ENCODE measurements at regions not wholly inside any gene's neighbourhood (a gene's known extent, or its start where the extent isn't known, plus 50 kb on each side); places are given as distances from the start of the nearest gene placed in this dataset.
A peak's percentile ranks its signal among the peaks of the same experiment; 100 is the strongest.
"Not testable (repeated sequence)": the region's sequence is repeated elsewhere in the genome, so short reads cannot be mapped to it uniquely, and the experiment has no call there.

- H3K27ac ChIP-seq (ENCODE audit: low read depth, low read length); H3K9ac ChIP-seq (ENCODE audit: low read depth, low read length); H3K36me3 ChIP-seq (ENCODE audit: control insufficient read depth, insufficient read depth, low read length): not testable (repeated sequence)
Measured at GRCh38 chr10:30549134-30549687, 80.3 kb downstream of the LYZL2 start.

GRCh38 chr10:30546511-30546910 lies 83.0 kb downstream of the LYZL2 start:
- peaks cover 7% of the 10 kb centered on the region; the same call in 1 of the 2 replicates for H3K4me1 ChIP-seq (ENCODE audit: control insufficient read depth, insufficient read depth, low read length)
- H3K4me3 ChIP-seq (ENCODE audit: low read depth, low read length) = no peak overlapping the region
- H3K27ac ChIP-seq (ENCODE audit: low read depth, low read length) = no peak overlapping the region
- no peaks in the 10 kb centered on the region for H3K9me3 ChIP-seq (ENCODE audit: control insufficient read depth, insufficient read depth, low read length)
- no peaks in the 10 kb centered on the region for H3K27me3 ChIP-seq (ENCODE audit: control insufficient read depth, insufficient read depth, low read length)
- H3K36me3 ChIP-seq (ENCODE audit: control insufficient read depth, insufficient read depth, low read length) = no peaks in the 10 kb centered on the region
- H3K9ac ChIP-seq (ENCODE audit: low read depth, low read length) = no peak overlapping the region

More at GRCh38 chr10:30549134-30549687, 80.3 kb downstream of the LYZL2 start:
- H3K4me3 ChIP-seq (ENCODE audit: low read depth, low read length); H3K9me3 ChIP-seq (ENCODE audit: control insufficient read depth, insufficient read depth, low read length); H3K27me3 ChIP-seq (ENCODE audit: control insufficient read depth, insufficient read depth, low read length): not testable (repeated sequence)
- peaks cover 22% of the 10 kb centered on the region for H3K4me1 ChIP-seq (ENCODE audit: control insufficient read depth, insufficient read depth, low read length)

- Histone ChIP-seq H3K27ac (ENCODE audit: low read depth, low read length) (no peak overlapping the region), H3K36me3 (ENCODE audit: control insufficient read depth, insufficient read depth, low read length) (no peaks in the 10 kb centered on the region), H3K9ac (ENCODE audit: low read depth, low read length) (no peak overlapping the region), H3K27me3 (ENCODE audit: control insufficient read depth, insufficient read depth, low read length) (no peaks in the 10 kb centered on the region), H3K9me3 (ENCODE audit: control insufficient read depth, insufficient read depth, low read length) (no peaks in the 10 kb centered on the region), H3K4me3 (ENCODE audit: low read depth, low read length) (no peak overlapping the region), H3K4me1 (ENCODE audit: control insufficient read depth, insufficient read depth, low read length) (peaks cover 14% of the 10 kb centered on the region; the same call in 1 of the 2 replicates)
Measured at GRCh38 chr10:30542895-30543288, 86.7 kb downstream of the LYZL2 start.

- Histone ChIP-seq H3K27ac (ENCODE audit: low read depth, low read length) (no peak overlapping the region), H3K4me3 (ENCODE audit: low read depth, low read length) (no peak overlapping the region)
Measured at GRCh38 chr10:30542001-30542894, 87.3 kb downstream of the LYZL2 start.

GRCh38 chr10:30540276-30540675 lies 89.3 kb downstream of the LYZL2 start:
- no peak overlapping the region for H3K27ac ChIP-seq (ENCODE audit: low read depth, low read length)
- no peak overlapping the region for H3K4me3 ChIP-seq (ENCODE audit: low read depth, low read length)
- H3K9ac ChIP-seq (ENCODE audit: low read depth, low read length) = no peak overlapping the region
- H3K27me3 ChIP-seq (ENCODE audit: control insufficient read depth, insufficient read depth, low read length) = no peaks in the 10 kb centered on the region
- no peaks in the 10 kb centered on the region for H3K36me3 ChIP-seq (ENCODE audit: control insufficient read depth, insufficient read depth, low read length)
- no peaks in the 10 kb centered on the region for H3K9me3 ChIP-seq (ENCODE audit: control insufficient read depth, insufficient read depth, low read length)
- peaks cover 14% of the 10 kb centered on the region; the same call in 1 of the 2 replicates for H3K4me1 ChIP-seq (ENCODE audit: control insufficient read depth, insufficient read depth, low read length)

More at GRCh38 chr10:30542001-30542894, 87.3 kb downstream of the LYZL2 start:
- no peak overlapping the region for H3K9ac ChIP-seq (ENCODE audit: low read depth, low read length)
- no peaks in the 10 kb centered on the region for H3K36me3 ChIP-seq (ENCODE audit: control insufficient read depth, insufficient read depth, low read length)
- H3K27me3 ChIP-seq (ENCODE audit: control insufficient read depth, insufficient read depth, low read length) = no peaks in the 10 kb centered on the region
- H3K9me3 ChIP-seq (ENCODE audit: control insufficient read depth, insufficient read depth, low read length) = no peaks in the 10 kb centered on the region
- peaks cover 14% of the 10 kb centered on the region; the same call in 1 of the 2 replicates for H3K4me1 ChIP-seq (ENCODE audit: control insufficient read depth, insufficient read depth, low read length)

- Histone ChIP-seq H3K4me1 (ENCODE audit: control insufficient read depth, insufficient read depth, low read length) (peaks cover 20% of the 10 kb centered on the region; the same call in 1 of the 2 replicates), H3K4me3 (ENCODE audit: low read depth, low read length) (no peak overlapping the region), H3K9ac (ENCODE audit: low read depth, low read length) (no peak overlapping the region), H3K9me3 (ENCODE audit: control insufficient read depth, insufficient read depth, low read length) (no peaks in the 10 kb centered on the region), H3K36me3 (ENCODE audit: control insufficient read depth, insufficient read depth, low read length) (no peaks in the 10 kb centered on the region), H3K27me3 (ENCODE audit: control insufficient read depth, insufficient read depth, low read length) (no peaks in the 10 kb centered on the region), H3K27ac (ENCODE audit: low read depth, low read length) (peak overlapping the region; percentile 69)
Measured at GRCh38 chr10:30538086-30538485, 91.5 kb downstream of the LYZL2 start.

- no peak overlapping the region for H3K9ac ChIP-seq (ENCODE audit: low read depth, low read length)
- H3K4me3 ChIP-seq (ENCODE audit: low read depth, low read length) = no peak overlapping the region
- H3K36me3 ChIP-seq (ENCODE audit: control insufficient read depth, insufficient read depth, low read length) = no peaks in the 10 kb centered on the region
- peaks cover 20% of the 10 kb centered on the region; the same call in 1 of the 2 replicates for H3K4me1 ChIP-seq (ENCODE audit: control insufficient read depth, insufficient read depth, low read length)
- peak overlapping the region; percentile 66 for H3K27ac ChIP-seq (ENCODE audit: low read depth, low read length)
- no peaks in the 10 kb centered on the region for H3K27me3 ChIP-seq (ENCODE audit: control insufficient read depth, insufficient read depth, low read length)
- H3K9me3 ChIP-seq (ENCODE audit: control insufficient read depth, insufficient read depth, low read length) = no peaks in the 10 kb centered on the region
Measured at GRCh38 chr10:30537586-30537985, 92.0 kb downstream of the LYZL2 start.

GRCh38 chr10:30537158-30537557 lies 92.4 kb downstream of the LYZL2 start:
- not testable (repeated sequence) for H3K36me3 ChIP-seq (ENCODE audit: control insufficient read depth, insufficient read depth, low read length); H3K9me3 ChIP-seq (ENCODE audit: control insufficient read depth, insufficient read depth, low read length); H3K9ac ChIP-seq (ENCODE audit: low read depth, low read length); H3K4me3 ChIP-seq (ENCODE audit: low read depth, low read length); H3K27me3 ChIP-seq (ENCODE audit: control insufficient read depth, insufficient read depth, low read length)
- H3K27ac ChIP-seq (ENCODE audit: low read depth, low read length) = peak overlapping the region; percentile 66
- H3K4me1 ChIP-seq (ENCODE audit: control insufficient read depth, insufficient read depth, low read length) = peaks cover 18% of the 10 kb centered on the region; the same call in 1 of the 2 replicates

- Histone ChIP-seq H3K27ac (ENCODE audit: low read depth, low read length) (no peak overlapping the region), H3K4me1 (ENCODE audit: control insufficient read depth, insufficient read depth, low read length) (peaks cover 18% of the 10 kb centered on the region; the same call in 1 of the 2 replicates), H3K27me3 (ENCODE audit: control insufficient read depth, insufficient read depth, low read length) (no peaks in the 10 kb centered on the region), H3K9ac (ENCODE audit: low read depth, low read length) (no peak overlapping the region), H3K9me3 (ENCODE audit: control insufficient read depth, insufficient read depth, low read length) (no peaks in the 10 kb centered on the region), H3K4me3 (ENCODE audit: low read depth, low read length) (no peak overlapping the region), H3K36me3 (ENCODE audit: control insufficient read depth, insufficient read depth, low read length) (no peaks in the 10 kb centered on the region)
Measured at GRCh38 chr10:30536578-30536977, 93.0 kb downstream of the LYZL2 start.

- no peak overlapping the region for H3K4me3 ChIP-seq (ENCODE audit: low read depth, low read length)
- peaks cover 18% of the 10 kb centered on the region; the same call in 1 of the 2 replicates for H3K4me1 ChIP-seq (ENCODE audit: control insufficient read depth, insufficient read depth, low read length)
Measured at GRCh38 chr10:30535677-30536076, 93.9 kb downstream of the LYZL2 start.

More at GRCh38 chr10:30535677-30536076, 93.9 kb downstream of the LYZL2 start:
- Histone ChIP-seq H3K27ac (ENCODE audit: low read depth, low read length) (no peak overlapping the region), H3K9ac (ENCODE audit: low read depth, low read length) (no peak overlapping the region), H3K36me3 (ENCODE audit: control insufficient read depth, insufficient read depth, low read length) (no peaks in the 10 kb centered on the region), H3K27me3 (ENCODE audit: control insufficient read depth, insufficient read depth, low read length) (no peaks in the 10 kb centered on the region), H3K9me3 (ENCODE audit: control insufficient read depth, insufficient read depth, low read length) (no peaks in the 10 kb centered on the region)

Measured in HUES48 (cell line).